ENCODE measurements at regions not wholly inside any gene's neighbourhood (a gene's known extent, or its start where the extent isn't known, plus 50 kb on each side); places are given as distances from the start of the nearest gene placed in this dataset.

- H3K9me3 ChIP-seq (ENCODE audit: insufficient read depth, low read depth, low read length) = peaks cover 11% of the 10 kb centered on the region
- no peak overlapping the region for H3K9ac ChIP-seq (ENCODE audit: low read depth, low read length)
- H3K4me1 ChIP-seq (ENCODE audit: insufficient read depth, low read length) = no peaks in the 10 kb centered on the region
- no peaks in the 10 kb centered on the region for H3K36me3 ChIP-seq (ENCODE audit: insufficient read depth, low read length)
- no peak overlapping the region for H3K4me3 ChIP-seq (ENCODE audit: low read length)
- WGBS = 96% methylated on average over 3 of the region's 3 CpGs
- H3K27ac ChIP-seq (ENCODE audit: low read depth, low read length) = no peak overlapping the region
- H3K27me3 ChIP-seq (ENCODE audit: insufficient read depth, low read length) = no peaks in the 10 kb centered on the region
Observed at GRCh38 chr5:174358276-174358675, 312.8 kb downstream of the NSG2 start.

DNA sequence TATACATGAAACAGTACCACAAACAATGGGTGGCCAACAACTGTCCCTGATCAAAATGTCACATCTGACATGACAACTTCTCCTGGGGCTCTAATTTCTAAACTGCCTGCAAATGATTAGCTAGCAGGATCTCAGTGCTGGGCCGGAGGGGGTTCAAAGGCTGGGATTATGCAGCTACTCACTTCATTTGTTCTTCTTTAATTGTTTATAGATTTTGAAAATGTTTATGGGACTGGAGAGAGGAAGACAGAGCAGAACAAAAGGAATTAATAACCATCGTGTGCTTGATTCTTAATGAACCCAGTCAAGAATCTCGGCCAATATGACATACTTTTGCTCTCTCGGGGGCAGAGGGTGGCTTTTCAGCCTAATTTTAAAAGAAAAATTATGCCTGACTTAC, 313.6 kb downstream of the NSG2 start:
- Histone ChIP-seq H3K4me3 (ENCODE audit: low read length) (no peak overlapping the region), H3K4me1 (ENCODE audit: insufficient read depth, low read length) (no peaks in the 10 kb centered on the region), H3K27me3 (ENCODE audit: insufficient read depth, low read length) (no peaks in the 10 kb centered on the region), H3K27ac (ENCODE audit: low read depth, low read length) (no peak overlapping the region), H3K9ac (ENCODE audit: low read depth, low read length) (no peak overlapping the region), H3K9me3 (ENCODE audit: insufficient read depth, low read depth, low read length) (peaks cover 12% of the 10 kb centered on the region), H3K36me3 (ENCODE audit: insufficient read depth, low read length) (no peaks in the 10 kb centered on the region)
- WGBS = 91% methylated on average over 4 of the region's 4 CpGs

DNA sequence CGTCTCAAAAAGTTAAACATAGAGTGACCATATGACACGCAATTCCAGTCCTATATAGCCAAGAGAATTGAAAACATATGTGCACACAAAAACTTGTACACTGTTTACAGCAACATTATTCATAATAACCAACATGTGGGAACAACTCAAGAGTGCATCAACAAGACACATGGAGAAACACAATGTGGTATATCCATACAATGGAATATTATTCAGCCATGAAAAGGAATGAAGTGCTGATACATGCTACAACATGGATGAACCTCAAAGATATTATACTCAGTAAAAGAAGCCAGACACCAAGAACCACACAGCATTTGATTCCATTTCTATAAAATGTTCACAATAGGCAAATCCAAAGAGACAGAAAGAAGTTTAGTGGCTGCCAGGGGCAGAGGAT, 317.0 kb downstream of the NSG2 start:
- no peaks in the 10 kb centered on the region for H3K27me3 ChIP-seq (ENCODE audit: insufficient read depth, low read length)
- no peaks in the 10 kb centered on the region for H3K4me1 ChIP-seq (ENCODE audit: insufficient read depth, low read length)
- H3K27ac ChIP-seq (ENCODE audit: low read depth, low read length) = no peak overlapping the region
- H3K4me3 ChIP-seq (ENCODE audit: low read length) = no peak overlapping the region
- WGBS = 98% methylated on average over 2 of the region's 2 CpGs
- H3K9me3 ChIP-seq (ENCODE audit: insufficient read depth, low read depth, low read length) = peaks cover 12% of the 10 kb centered on the region
- H3K36me3 ChIP-seq (ENCODE audit: insufficient read depth, low read length) = no peaks in the 10 kb centered on the region
- no peak overlapping the region for H3K9ac ChIP-seq (ENCODE audit: low read depth, low read length)

DNA sequence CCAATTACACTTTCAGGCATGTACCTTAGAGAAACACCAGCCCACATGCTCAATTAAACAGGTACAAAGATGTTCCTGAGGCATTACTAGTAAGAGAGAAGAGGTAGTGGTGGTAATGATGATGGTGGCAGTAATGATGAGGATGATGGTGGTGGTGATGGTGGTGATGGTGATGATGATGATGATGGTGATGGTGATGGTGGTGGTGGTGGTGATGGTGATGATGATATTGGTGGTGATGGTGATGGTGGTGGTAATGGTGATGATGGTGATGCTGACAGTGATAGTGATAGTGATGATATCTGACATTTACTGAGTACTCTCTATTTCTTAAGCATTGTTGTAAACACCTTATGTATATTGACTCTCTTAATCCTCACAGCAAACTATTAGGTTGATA, 318.4 kb downstream of the NSG2 start:
- Histone ChIP-seq H3K4me1 (ENCODE audit: insufficient read depth, low read length) (no peaks in the 10 kb centered on the region), H3K27me3 (ENCODE audit: insufficient read depth, low read length) (no peaks in the 10 kb centered on the region), H3K9ac (ENCODE audit: low read depth, low read length) (no peak overlapping the region), H3K27ac (ENCODE audit: low read depth, low read length) (no peak overlapping the region), H3K4me3 (ENCODE audit: low read length) (no peak overlapping the region), H3K36me3 (ENCODE audit: insufficient read depth, low read length) (no peaks in the 10 kb centered on the region), H3K9me3 (ENCODE audit: insufficient read depth, low read depth, low read length) (peaks cover 12% of the 10 kb centered on the region)

GRCh38 chr5:174364676-174365075, 319.2 kb downstream of the NSG2 start:
- no peaks in the 10 kb centered on the region for H3K4me1 ChIP-seq (ENCODE audit: insufficient read depth, low read length)
- H3K36me3 ChIP-seq (ENCODE audit: insufficient read depth, low read length) = no peaks in the 10 kb centered on the region
- 92% methylated on average over 2 of the region's 2 CpGs for WGBS
- no peak overlapping the region for H3K9ac ChIP-seq (ENCODE audit: low read depth, low read length)
- no peaks in the 10 kb centered on the region for H3K27me3 ChIP-seq (ENCODE audit: insufficient read depth, low read length)
- H3K4me3 ChIP-seq (ENCODE audit: low read length) = no peak overlapping the region
- H3K9me3 ChIP-seq (ENCODE audit: insufficient read depth, low read depth, low read length) = peaks cover 12% of the 10 kb centered on the region
- H3K27ac ChIP-seq (ENCODE audit: low read depth, low read length) = no peak overlapping the region

GRCh38 chr5:174371600-174372094, 326.1 kb downstream of the NSG2 start:
- Histone ChIP-seq H3K9me3 (ENCODE audit: insufficient read depth, low read depth, low read length) (no peaks in the 10 kb centered on the region), H3K27ac (ENCODE audit: low read depth, low read length) (no peak overlapping the region), H3K9ac (ENCODE audit: low read depth, low read length) (no peak overlapping the region), H3K4me1 (ENCODE audit: insufficient read depth, low read length) (no peaks in the 10 kb centered on the region; the same call in 1 of the 2 replicates), H3K27me3 (ENCODE audit: insufficient read depth, low read length) (no peaks in the 10 kb centered on the region), H3K4me3 (ENCODE audit: low read length) (no peak overlapping the region), H3K36me3 (ENCODE audit: insufficient read depth, low read length) (no peaks in the 10 kb centered on the region)
- 88% methylated on average over 10 of the region's 10 CpGs for WGBS

- H3K4me3 ChIP-seq (ENCODE audit: low read length) = no peak overlapping the region
- no peak overlapping the region for H3K9ac ChIP-seq (ENCODE audit: low read depth, low read length)
- H3K27ac ChIP-seq (ENCODE audit: low read depth, low read length) = no peak overlapping the region
- no peaks in the 10 kb centered on the region for H3K9me3 ChIP-seq (ENCODE audit: insufficient read depth, low read depth, low read length)
- no peaks in the 10 kb centered on the region for H3K36me3 ChIP-seq (ENCODE audit: insufficient read depth, low read length)
- H3K4me1 ChIP-seq (ENCODE audit: insufficient read depth, low read length) = no peaks in the 10 kb centered on the region; the same call in 1 of the 2 replicates
- 93% methylated on average over 8 of the region's 8 CpGs for WGBS
- H3K27me3 ChIP-seq (ENCODE audit: insufficient read depth, low read length) = no peaks in the 10 kb centered on the region
Observed at GRCh38 chr5:174374206-174374605, 328.7 kb downstream of the NSG2 start.

GRCh38 chr5:174376056-174376455, 330.6 kb downstream of the NSG2 start:
- Histone ChIP-seq H3K9ac (ENCODE audit: low read depth, low read length) (no peak overlapping the region), H3K4me3 (ENCODE audit: low read length) (no peak overlapping the region), H3K9me3 (ENCODE audit: insufficient read depth, low read depth, low read length) (no peaks in the 10 kb centered on the region), H3K4me1 (ENCODE audit: insufficient read depth, low read length) (no peaks in the 10 kb centered on the region; the same call in 1 of the 2 replicates), H3K27me3 (ENCODE audit: insufficient read depth, low read length) (no peaks in the 10 kb centered on the region), H3K36me3 (ENCODE audit: insufficient read depth, low read length) (no peaks in the 10 kb centered on the region), H3K27ac (ENCODE audit: low read depth, low read length) (no peak overlapping the region)
- 81% methylated on average over 4 of the region's 4 CpGs for WGBS

- H3K36me3 ChIP-seq (ENCODE audit: insufficient read depth, low read length) = no peaks in the 10 kb centered on the region
- no peaks in the 10 kb centered on the region for H3K9me3 ChIP-seq (ENCODE audit: insufficient read depth, low read depth, low read length)
- H3K4me1 ChIP-seq (ENCODE audit: insufficient read depth, low read length) = no peaks in the 10 kb centered on the region
- H3K27me3 ChIP-seq (ENCODE audit: insufficient read depth, low read length) = no peaks in the 10 kb centered on the region
- 96% methylated on average over 2 of the region's 6 CpGs for WGBS
- no peak overlapping the region for H3K9ac ChIP-seq (ENCODE audit: low read depth, low read length)
- H3K4me3 ChIP-seq (ENCODE audit: low read length) = no peak overlapping the region
- H3K27ac ChIP-seq (ENCODE audit: low read depth, low read length) = no peak overlapping the region
Observed at GRCh38 chr5:174376726-174377373, 331.3 kb downstream of the NSG2 start.

- Histone ChIP-seq H3K9me3 (ENCODE audit: insufficient read depth, low read depth, low read length) (no peaks in the 10 kb centered on the region), H3K9ac (ENCODE audit: low read depth, low read length) (no peak overlapping the region), H3K27ac (ENCODE audit: low read depth, low read length) (no peak overlapping the region), H3K4me3 (ENCODE audit: low read length) (no peak overlapping the region), H3K36me3 (ENCODE audit: insufficient read depth, low read length) (no peaks in the 10 kb centered on the region), H3K4me1 (ENCODE audit: insufficient read depth, low read length) (peaks cover 6% of the 10 kb centered on the region; the same call in 1 of the 2 replicates), H3K27me3 (ENCODE audit: insufficient read depth, low read length) (no peaks in the 10 kb centered on the region)
- 87% methylated on average over 3 of the region's 4 CpGs for WGBS
Observed at GRCh38 chr5:174378121-174378874, 332.8 kb downstream of the NSG2 start.

DNA sequence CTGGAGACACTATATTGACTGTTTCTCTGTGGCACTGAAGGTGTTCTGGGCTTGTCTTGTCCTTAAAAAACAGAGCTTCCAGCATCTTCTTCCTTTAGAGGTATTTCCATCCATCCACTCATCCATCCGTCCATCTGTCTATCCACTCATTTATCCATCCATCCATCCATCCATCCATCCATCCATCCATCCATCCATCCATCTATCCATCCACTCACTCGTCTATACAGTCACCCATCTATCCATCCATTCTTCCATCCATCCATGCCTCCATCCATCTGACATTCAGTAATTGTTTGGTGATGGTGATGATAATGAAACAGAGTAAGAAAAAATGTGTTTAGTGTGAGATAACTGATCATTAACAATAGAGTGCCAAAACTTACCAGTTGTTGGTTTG, 334.8 kb downstream of the NSG2 start:
- 80% methylated on average over 2 of the region's 2 CpGs for WGBS
- H3K27ac ChIP-seq (ENCODE audit: low read depth, low read length) = no peak overlapping the region
- no peaks in the 10 kb centered on the region for H3K36me3 ChIP-seq (ENCODE audit: insufficient read depth, low read length)
- H3K4me1 ChIP-seq (ENCODE audit: insufficient read depth, low read length) = peaks cover 11% of the 10 kb centered on the region; the same call in 1 of the 2 replicates
- no peaks in the 10 kb centered on the region for H3K9me3 ChIP-seq (ENCODE audit: insufficient read depth, low read depth, low read length)
- no peak overlapping the region for H3K9ac ChIP-seq (ENCODE audit: low read depth, low read length)
- no peak overlapping the region for H3K4me3 ChIP-seq (ENCODE audit: low read length)
- no peaks in the 10 kb centered on the region for H3K27me3 ChIP-seq (ENCODE audit: insufficient read depth, low read length)

Measured in HUES64 (cell line).